NCI-H2227 (cell line): ENCODE measurements at regions not wholly inside any gene's neighbourhood (a gene's known extent, or its start where the extent isn't known, plus 50 kb on each side); places are given as distances from the start of the nearest gene placed in this dataset.
A peak's percentile ranks its signal among the peaks of the same experiment; 100 is the strongest.

Source experiments
- DNase-seq: peaks from one replicate; lab custom pipeline; 2025; ENCODE audit not compliant: unreplicated experiment; lab: John Stamatoyannopoulos, UW

GRCh38 chr14:26849514-26849913 lies 251.7 kb upstream of the NOVA1 start:
- no peak for DNase-seq

- DNase-seq = no peak
These were observed 254.0 kb upstream of the NOVA1 start for GRCh38 chr14:26851793-26852192.

GRCh38 chr14:26855077-26855753 lies 257.4 kb upstream of the NOVA1 start:
- no peak for DNase-seq

GRCh38 chr14:26856876-26857518 lies 259.2 kb upstream of the NOVA1 start:
- DNase-seq = no peak

- no peak for DNase-seq
These were observed 261.6 kb upstream of the NOVA1 start for GRCh38 chr14:26859483-26859882.

GRCh38 chr14:26860111-26860510 lies 262.3 kb upstream of the NOVA1 start:
- DNase-seq = no peak

- no peak for DNase-seq
These were observed 265.9 kb upstream of the NOVA1 start for GRCh38 chr14:26863736-26864135.

- no peak for DNase-seq
These were observed 268.9 kb upstream of the NOVA1 start for GRCh38 chr14:26866721-26867120.

GRCh38 chr14:26867171-26867757 lies 269.4 kb upstream of the NOVA1 start:
- no peak for DNase-seq

GRCh38 chr14:26870096-26870495 lies 272.3 kb upstream of the NOVA1 start:
- no peak for DNase-seq

GRCh38 chr14:26870722-26871617 lies 273.1 kb upstream of the NOVA1 start:
- peak; percentile 40 for DNase-seq

- no peak for DNase-seq
These were observed 274.9 kb upstream of the NOVA1 start for GRCh38 chr14:26872515-26873361.

- no peak for DNase-seq
These were observed 275.6 kb upstream of the NOVA1 start for GRCh38 chr14:26873362-26873960.

- DNase-seq = no peak
These were observed 290.0 kb upstream of the NOVA1 start for GRCh38 chr14:26887847-26888246.

GRCh38 chr14:26888592-26888991 lies 290.8 kb upstream of the NOVA1 start:
- DNase-seq = no peak

GRCh38 chr14:26896447-26896846 lies 298.6 kb upstream of the NOVA1 start:
- DNase-seq = no peak

- DNase-seq = no peak
These were observed 299.4 kb upstream of the NOVA1 start for GRCh38 chr14:26897196-26897595.

GRCh38 chr14:26905229-26905628 lies 307.4 kb upstream of the NOVA1 start:
- peak; percentile 2 for DNase-seq

GRCh38 chr14:26913786-26914185 lies 316.0 kb upstream of the NOVA1 start:
- DNase-seq = no peak

GRCh38 chr14:26917086-26917485 lies 319.3 kb upstream of the NOVA1 start:
- DNase-seq = no peak
